IMR-90 (cell line): ENCODE measurements at regions not wholly inside any gene's neighbourhood (a gene's known extent, or its start where the extent isn't known, plus 50 kb on each side); places are given as distances from the start of the nearest gene placed in this dataset.

Source experiments
- ATAC-seq: fragments of 200-7000 bp; cut with Tn5 transposase; 2 replicates; pipeline ENCODE4 v1.9.1; 2020; ENCODE audit warnings: low read depth, mild to moderate bottlenecking, moderate library complexity
- BruUV-seq: library from RNA; stranded (reverse); fragments of 400-500 nt; replicated peaks from 2 replicates; lab custom pipeline; 2021; lab: Mats Ljungman, UMichigan
- CTCF ChIA-PET: fragments of 300-600 bp; formaldehyde crosslinking; extraction: SDS; loops from one replicate; lab custom pipeline; 2021; ENCODE audit warnings: antibody characterized with exemption; lab: Yijun Ruan, JAX
- POLR2A ChIA-PET: fragments of 300-600 bp; sonication (Branson Sonifier 250); formaldehyde crosslinking; loops from one replicate; lab custom pipeline; 2022; ENCODE audit warnings: antibody characterized with exemption; ENCODE audit not compliant: unreplicated experiment; lab: Charles Lee
- DNase-seq: peaks from one replicate; pipeline ENCODE4 v3.0.0; 2013
- H2AFZ ChIP-seq: replicated peaks from 2 replicates; pipeline ENCODE3; 2013; ENCODE audit warnings: low read length, mild to moderate bottlenecking; ENCODE audit not compliant: poor library complexity
- H2AK5ac ChIP-seq: 2 replicates; pipeline ENCODE4 v1.6.1; 2013; ENCODE audit warnings: low read depth, low read length, inconsistent platforms
- H2AK9ac ChIP-seq: replicated peaks from 2 replicates; pipeline ENCODE3; 2013; ENCODE audit warnings: mild to moderate bottlenecking, low read depth, low read length, moderate library complexity; ENCODE audit not compliant: poor library complexity
- H2BK120ac ChIP-seq: 2 replicates; pipeline ENCODE4 v1.6.1; 2013; ENCODE audit warnings: low read depth, low read length, inconsistent platforms
- H2BK15ac ChIP-seq: 3 replicates; pipeline ENCODE4 v1.6.1; 2013; ENCODE audit warnings: low read depth, low read length, inconsistent platforms
- H2BK20ac ChIP-seq: 2 replicates; pipeline ENCODE4 v1.6.1; 2013; ENCODE audit warnings: low read depth, mild to moderate bottlenecking, inconsistent platforms, low read length, moderate library complexity
- H2BK5ac ChIP-seq: 2 replicates; pipeline ENCODE4 v1.6.1; 2013; ENCODE audit warnings: mild to moderate bottlenecking, low read depth, low read length, inconsistent platforms; ENCODE audit not compliant: poor library complexity, severe bottlenecking
- H3K14ac ChIP-seq: replicated peaks from 2 replicates; pipeline ENCODE4 v1.6.1; 2013; ENCODE audit warnings: low read depth, low read length, inconsistent platforms
- H3K18ac ChIP-seq: 2 replicates; pipeline ENCODE4 v1.6.1; 2013; ENCODE audit warnings: low read depth, low read length, control low read depth
- H3K23ac ChIP-seq: 2 replicates; pipeline ENCODE4 v1.6.1; 2013; ENCODE audit warnings: low read depth, low read length, inconsistent platforms
- H3K27ac ChIP-seq: 2 replicates; pipeline ENCODE4 v1.5.1; 2013; ENCODE audit warnings: mild to moderate bottlenecking, control low read depth, low read length; ENCODE audit not compliant: insufficient read depth
- H3K27me3 ChIP-seq: 2 replicates; pipeline ENCODE4 v1.6.1; 2013; ENCODE audit warnings: low read length; ENCODE audit not compliant: control insufficient read depth, insufficient read depth
- H3K36me3 ChIP-seq: 2 replicates; pipeline ENCODE4 v1.6.1; 2013; ENCODE audit warnings: low read length, mixed read lengths; ENCODE audit not compliant: control insufficient read depth, insufficient read depth
- H3K4ac ChIP-seq: 2 replicates; pipeline ENCODE4 v1.6.1; 2013; ENCODE audit warnings: low read depth, low read length, inconsistent platforms
- H3K4me1 ChIP-seq: 2 replicates; pipeline ENCODE4 v1.6.1; 2013; ENCODE audit warnings: low read length, mixed read lengths; ENCODE audit not compliant: control insufficient read depth, insufficient read depth
- H3K4me2 ChIP-seq: 2 replicates; pipeline ENCODE4 v1.6.1; 2013; ENCODE audit warnings: low read depth, mild to moderate bottlenecking, control low read depth, low read length, moderate library complexity
- H3K4me3 ChIP-seq: 2 replicates; pipeline ENCODE4 v1.5.1; 2013; ENCODE audit warnings: low read depth, mild to moderate bottlenecking, control low read depth, low read length, moderate library complexity; ENCODE audit not compliant: insufficient read depth
- H3K56ac ChIP-seq: 2 replicates; pipeline ENCODE4 v1.6.1; 2013; ENCODE audit warnings: low read length, inconsistent platforms; ENCODE audit not compliant: insufficient read depth; ENCODE audit errors: extremely low read depth
- H3K79me1 ChIP-seq, 2 experiments: 2 replicates each; pipeline ENCODE4 v1.6.1; 2013; ENCODE audit warnings: low read length in 2 of 2, inconsistent platforms in 1 of 2, low read depth in 1 of 2
- H3K9ac ChIP-seq: 2 replicates; pipeline ENCODE4 v1.6.1; 2013; ENCODE audit warnings: low read depth, low read length, control low read depth
- H3K9me1 ChIP-seq: 2 replicates; pipeline ENCODE4 v1.6.1; 2013; ENCODE audit warnings: low read length, inconsistent platforms; ENCODE audit not compliant: insufficient read depth
- H3K9me3 ChIP-seq: 2 replicates; pipeline ENCODE4 v1.6.1; 2013; ENCODE audit warnings: low read length; ENCODE audit not compliant: control insufficient read depth, insufficient read depth
- H4K20me1 ChIP-seq: 2 replicates; pipeline ENCODE4 v1.6.1; 2013; ENCODE audit warnings: low read length, inconsistent platforms; ENCODE audit not compliant: insufficient read depth
- H4K5ac ChIP-seq: 2 replicates; pipeline ENCODE4 v1.6.1; 2013; ENCODE audit warnings: mild to moderate bottlenecking, low read depth, low read length, control low read depth
- H4K8ac ChIP-seq, 2 experiments: 2 replicates each; pipeline ENCODE4 v1.6.1; 2013; ENCODE audit warnings: low read depth in 2 of 2, low read length in 2 of 2, control low read depth in 1 of 2, inconsistent platforms in 1 of 2
- H4K91ac ChIP-seq: 2 replicates; pipeline ENCODE4 v1.6.1; 2013; ENCODE audit warnings: low read depth, low read length, inconsistent platforms; ENCODE audit not compliant: insufficient read depth
- BHLHE40 ChIP-seq: fragments of 150-350 bp; IDR thresholded peaks from 2 replicates; pipeline ENCODE4 v1.6.1; 2016; ENCODE audit warnings: mild to moderate bottlenecking, low read depth, low read length
- CEBPB ChIP-seq: IDR thresholded peaks from 2 replicates; pipeline ENCODE4 v1.6.1; 2012; ENCODE audit warnings: low read depth, low read length, improper control_type of control experiment
- FOS ChIP-seq: fragments of 150-350 bp; IDR thresholded peaks from 2 replicates; pipeline ENCODE4 v1.6.1; 2016; ENCODE audit warnings: low read depth, low read length
- NFE2L2 ChIP-seq: fragments of 150-350 bp; IDR thresholded peaks from 2 replicates; pipeline ENCODE4 v1.6.1; 2016; ENCODE audit warnings: low read depth, mild to moderate bottlenecking, low read length
- RAD21 ChIP-seq: IDR thresholded peaks from 2 replicates; pipeline ENCODE4 v1.6.1; 2012; ENCODE audit warnings: low read length, improper control_type of control experiment
- RFX5 ChIP-seq: IDR thresholded peaks from 2 replicates; pipeline ENCODE4 v1.8.0; 2012; ENCODE audit warnings: low read depth, mild to moderate bottlenecking, low read length, moderate library complexity
- SMC3 ChIP-seq: fragments of 150-350 bp; IDR thresholded peaks from 2 replicates; pipeline ENCODE4 v1.6.1; 2016; ENCODE audit warnings: low read depth, mild to moderate bottlenecking, antibody characterized with exemption, low read length, moderate library complexity
- WGBS, 2 experiments: methylation state at CpG; one replicate each; pipeline versions ENCODE4 v1.1.5 to v1.1.7; 2013; ENCODE audit warnings: missing lambda C conversion rate in 2 of 2; ENCODE audit not compliant: insufficient read length in 1 of 2; ENCODE audit errors: extremely low coverage in 2 of 2; 5-methylcytosine and 5-hydroxymethylcytosine counted together
- dilution Hi-C: fragments of 300-500 bp; cut with HindIII; formaldehyde crosslinking; loops from one replicate; pipeline ENCODE4 v1.14.3; 2018; ENCODE audit warnings: low sequenced_read_pairs; ENCODE audit not compliant: unreplicated experiment
- in situ Hi-C: fragments of 300-500 bp; cut with MboI; formaldehyde crosslinking; loops from 3 replicates; pipeline ENCODE4 v1.14.3; 2019; ENCODE audit warnings: low sequenced_read_pairs, inconsistent platforms, mixed read lengths
- intact Hi-C: fragments of 100-400 bp; cut with micrococcal nuclease; formaldehyde crosslinking; loops from 2 replicates; pipeline ENCODE4 v1.10.0; 2022
- TF ChIP-seq, protein P1 (sequence below): conservative IDR thresholded peaks from 2 replicates; pipeline ENCODE4 v1.5.1; 2012; ENCODE audit warnings: mild to moderate bottlenecking, low read depth, low read length, improper control_type of control experiment

DNA sequence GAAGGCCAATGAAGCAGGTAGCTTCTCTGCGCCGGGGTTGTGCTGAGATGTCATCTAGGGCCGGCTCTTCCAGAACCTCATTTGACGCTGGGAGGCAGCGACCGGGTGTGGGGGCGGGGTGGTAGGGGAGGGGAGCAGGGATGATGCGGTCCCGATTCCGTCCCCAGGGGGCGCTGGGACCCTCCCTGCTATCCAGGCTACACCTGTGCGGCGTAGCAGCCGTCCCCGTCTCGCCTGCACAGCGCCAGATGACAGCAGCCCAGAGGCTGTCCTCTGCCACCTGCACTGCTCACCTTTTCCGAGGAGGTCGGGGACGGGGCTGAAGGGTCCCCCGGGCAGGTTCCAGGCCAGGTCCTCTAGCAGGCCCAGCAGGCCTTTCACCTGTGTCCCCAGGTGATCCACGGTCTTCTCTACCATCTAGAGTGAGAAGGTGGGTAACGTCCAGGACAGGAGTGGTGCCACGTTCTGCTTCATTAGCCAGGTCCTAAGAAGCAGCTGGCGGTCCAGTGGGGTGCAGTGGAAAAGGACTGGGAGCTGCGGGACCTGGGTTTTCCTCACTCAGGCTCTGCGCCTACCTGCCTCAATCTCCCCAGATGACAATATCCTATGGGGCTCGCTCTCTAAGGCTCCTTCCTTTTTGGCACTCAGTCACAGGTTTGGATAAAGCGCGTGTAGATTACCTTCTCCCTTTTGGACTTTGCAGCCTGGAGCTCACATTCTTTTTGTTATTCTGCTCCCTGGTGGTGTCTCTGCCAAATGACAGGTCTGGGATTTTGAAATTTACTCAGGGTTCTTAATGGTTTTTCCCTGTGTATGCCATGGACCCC is 56.0 kb upstream of the RAB6C start:
- H3K4me1 ChIP-seq: no peaks in the 10 kb centered on the region
- DNase-seq: peak; percentile 37
- no peak overlapping the region for H2BK5ac ChIP-seq
- no peak for TF ChIP-seq NFE2L2
- TF ChIP-seq, protein P1, sequence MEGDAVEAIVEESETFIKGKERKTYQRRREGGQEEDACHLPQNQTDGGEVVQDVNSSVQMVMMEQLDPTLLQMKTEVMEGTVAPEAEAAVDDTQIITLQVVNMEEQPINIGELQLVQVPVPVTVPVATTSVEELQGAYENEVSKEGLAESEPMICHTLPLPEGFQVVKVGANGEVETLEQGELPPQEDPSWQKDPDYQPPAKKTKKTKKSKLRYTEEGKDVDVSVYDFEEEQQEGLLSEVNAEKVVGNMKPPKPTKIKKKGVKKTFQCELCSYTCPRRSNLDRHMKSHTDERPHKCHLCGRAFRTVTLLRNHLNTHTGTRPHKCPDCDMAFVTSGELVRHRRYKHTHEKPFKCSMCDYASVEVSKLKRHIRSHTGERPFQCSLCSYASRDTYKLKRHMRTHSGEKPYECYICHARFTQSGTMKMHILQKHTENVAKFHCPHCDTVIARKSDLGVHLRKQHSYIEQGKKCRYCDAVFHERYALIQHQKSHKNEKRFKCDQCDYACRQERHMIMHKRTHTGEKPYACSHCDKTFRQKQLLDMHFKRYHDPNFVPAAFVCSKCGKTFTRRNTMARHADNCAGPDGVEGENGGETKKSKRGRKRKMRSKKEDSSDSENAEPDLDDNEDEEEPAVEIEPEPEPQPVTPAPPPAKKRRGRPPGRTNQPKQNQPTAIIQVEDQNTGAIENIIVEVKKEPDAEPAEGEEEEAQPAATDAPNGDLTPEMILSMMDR: peak; percentile 52
- TF ChIP-seq SMC3: peak; percentile 43
- TF ChIP-seq CEBPB: no peak
- TF ChIP-seq BHLHE40: no peak
- TF ChIP-seq FOS: no peak
- TF ChIP-seq RFX5: no peak
- peak; percentile 59 for TF ChIP-seq RAD21
- no peak overlapping the region for H3K56ac ChIP-seq
- H2BK120ac ChIP-seq: no peak overlapping the region
- peak overlapping the region; percentile 51 for H2AFZ ChIP-seq
- no peak overlapping the region for H2AK9ac ChIP-seq
- H3K9me1 ChIP-seq: no peaks in the 10 kb centered on the region
- POLR2A ChIA-PET: no interaction called here
- no peak overlapping the region for H4K5ac ChIP-seq
- CTCF ChIA-PET: interaction anchor here (0.6 to 1.4 kb wide), 2 partner anchors 8 to 1860 kb away, joined by 3 to 6 read pairs; no protein-coding TSS in a partner anchor
- no TSS peak for BruUV-seq
- H4K20me1 ChIP-seq: no peaks in the 10 kb centered on the region
- no peak overlapping the region for H3K4me2 ChIP-seq
- no peak overlapping the region for H4K8ac ChIP-seq
- intact Hi-C loops: loop anchor here (1.0 to 5.0 kb wide), 2 partner anchors 1601 to 1860 kb away; no protein-coding TSS in a partner anchor
- H3K14ac ChIP-seq: no peak overlapping the region
- ATAC-seq: peak; percentile 80
- in situ Hi-C loops: no loop called here
- WGBS, 2 experiments: 5% methylated on average over 7 of the region's 30 CpGs; no CpG with 5 or more reads in 1 of the 2 experiments
- no peak overlapping the region for H3K18ac ChIP-seq
- H2BK20ac ChIP-seq: no peak overlapping the region
- no peak overlapping the region for H4K91ac ChIP-seq
- no peaks in the 10 kb centered on the region for H3K9me3 ChIP-seq
- no peak overlapping the region for H3K23ac ChIP-seq
- no peak overlapping the region for H3K27ac ChIP-seq
- no peaks in the 10 kb centered on the region; the same call in 1 of the 2 replicates for H3K27me3 ChIP-seq
- no peak overlapping the region for H2BK15ac ChIP-seq
- no peak overlapping the region for H3K4me3 ChIP-seq
- no peaks in the 10 kb centered on the region for H3K79me1 ChIP-seq
- H3K36me3 ChIP-seq: no peaks in the 10 kb centered on the region
- H3K4ac ChIP-seq: no peak overlapping the region
- H3K9ac ChIP-seq: no peak overlapping the region
- H2AK5ac ChIP-seq: no peak overlapping the region
- dilution Hi-C loops: no loop called here
